ENCODE measurements at regions not wholly inside any gene's neighbourhood (a gene's known extent, or its start where the extent isn't known, plus 50 kb on each side); places are given as distances from the start of the nearest gene placed in this dataset.
A peak's percentile ranks its signal among the peaks of the same experiment; 100 is the strongest.

GRCh38 chr2:6064757-6065156, 372.6 kb downstream of the SOX11 start:
- no peak for DNase-seq

GRCh38 chr2:6065703-6066102, 373.5 kb downstream of the SOX11 start:
- DNase-seq: no peak

GRCh38 chr2:6067089-6067488, 374.9 kb downstream of the SOX11 start:
- no peak for DNase-seq

- no peak for DNase-seq
These were observed 375.6 kb downstream of the SOX11 start for GRCh38 chr2:6067806-6068205.

- no peak for DNase-seq
These were observed 376.2 kb downstream of the SOX11 start for GRCh38 chr2:6068429-6068828.

GRCh38 chr2:6069381-6069780, 377.2 kb downstream of the SOX11 start:
- no peak for DNase-seq

GRCh38 chr2:6071519-6071918, 379.3 kb downstream of the SOX11 start:
- no peak for DNase-seq

- no peak for DNase-seq
These were observed 380.1 kb downstream of the SOX11 start for GRCh38 chr2:6072276-6072675.

GRCh38 chr2:6072768-6073167, 380.6 kb downstream of the SOX11 start:
- no peak for DNase-seq

- peak; percentile 22 for DNase-seq
These were observed 381.3 kb downstream of the SOX11 start for GRCh38 chr2:6073191-6074088.

- no peak for DNase-seq
These were observed 382.0 kb downstream of the SOX11 start for GRCh38 chr2:6074089-6074643.

GRCh38 chr2:6077585-6077984, 385.4 kb downstream of the SOX11 start:
- no peak for DNase-seq

GRCh38 chr2:6078414-6078813, 386.2 kb downstream of the SOX11 start:
- DNase-seq: no peak

GRCh38 chr2:6079405-6079804, 387.2 kb downstream of the SOX11 start:
- no peak for DNase-seq

- no peak for DNase-seq
These were observed 389.0 kb downstream of the SOX11 start for GRCh38 chr2:6080932-6081753.

GRCh38 chr2:6081955-6082624, 389.9 kb downstream of the SOX11 start:
- no peak for DNase-seq

GRCh38 chr2:6082625-6083018, 390.4 kb downstream of the SOX11 start:
- no peak for DNase-seq

- DNase-seq: no peak
These were observed 391.0 kb downstream of the SOX11 start for GRCh38 chr2:6083136-6083535.

- DNase-seq: no peak
These were observed 397.3 kb downstream of the SOX11 start for GRCh38 chr2:6089474-6089873.

- no peak for DNase-seq
These were observed 411.2 kb downstream of the SOX11 start for GRCh38 chr2:6103372-6103771.

GRCh38 chr2:6103949-6104348, 411.8 kb downstream of the SOX11 start:
- DNase-seq: no peak

GRCh38 chr2:6107290-6107689, 415.1 kb downstream of the SOX11 start:
- no peak for DNase-seq
